ENCODE measurements at regions not wholly inside any gene's neighbourhood (a gene's known extent, or its start where the extent isn't known, plus 50 kb on each side); places are given as distances from the start of the nearest gene placed in this dataset.

DNA sequence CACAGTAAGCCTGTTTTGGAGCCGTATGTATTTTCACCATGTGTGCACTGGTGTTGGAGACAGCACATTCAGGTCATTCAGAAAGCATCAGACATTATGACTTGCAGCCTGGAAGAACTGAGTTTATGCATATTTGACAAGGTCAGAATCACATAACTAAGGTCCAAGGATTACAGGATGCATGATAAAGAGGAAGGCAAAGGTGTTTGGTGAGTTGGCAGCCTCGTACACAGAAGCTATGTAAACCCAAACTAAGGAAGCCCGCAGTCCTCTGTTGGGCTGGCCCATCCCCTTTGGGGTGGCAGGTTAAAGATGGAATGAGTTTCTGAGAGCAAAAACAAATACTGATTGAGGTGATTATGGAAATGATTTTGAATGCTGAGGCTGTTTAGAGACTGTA is 218.4 kb downstream of the KTN1 start:
- no peak for DNase-seq (ENCODE audit: extremely low read depth, low read depth)
- TF ChIP-seq, protein P1, sequence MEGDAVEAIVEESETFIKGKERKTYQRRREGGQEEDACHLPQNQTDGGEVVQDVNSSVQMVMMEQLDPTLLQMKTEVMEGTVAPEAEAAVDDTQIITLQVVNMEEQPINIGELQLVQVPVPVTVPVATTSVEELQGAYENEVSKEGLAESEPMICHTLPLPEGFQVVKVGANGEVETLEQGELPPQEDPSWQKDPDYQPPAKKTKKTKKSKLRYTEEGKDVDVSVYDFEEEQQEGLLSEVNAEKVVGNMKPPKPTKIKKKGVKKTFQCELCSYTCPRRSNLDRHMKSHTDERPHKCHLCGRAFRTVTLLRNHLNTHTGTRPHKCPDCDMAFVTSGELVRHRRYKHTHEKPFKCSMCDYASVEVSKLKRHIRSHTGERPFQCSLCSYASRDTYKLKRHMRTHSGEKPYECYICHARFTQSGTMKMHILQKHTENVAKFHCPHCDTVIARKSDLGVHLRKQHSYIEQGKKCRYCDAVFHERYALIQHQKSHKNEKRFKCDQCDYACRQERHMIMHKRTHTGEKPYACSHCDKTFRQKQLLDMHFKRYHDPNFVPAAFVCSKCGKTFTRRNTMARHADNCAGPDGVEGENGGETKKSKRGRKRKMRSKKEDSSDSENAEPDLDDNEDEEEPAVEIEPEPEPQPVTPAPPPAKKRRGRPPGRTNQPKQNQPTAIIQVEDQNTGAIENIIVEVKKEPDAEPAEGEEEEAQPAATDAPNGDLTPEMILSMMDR (IDR thresholded peaks at IDR 0.05; ENCODE audit: low read depth, low read length) = no peak

DNA sequence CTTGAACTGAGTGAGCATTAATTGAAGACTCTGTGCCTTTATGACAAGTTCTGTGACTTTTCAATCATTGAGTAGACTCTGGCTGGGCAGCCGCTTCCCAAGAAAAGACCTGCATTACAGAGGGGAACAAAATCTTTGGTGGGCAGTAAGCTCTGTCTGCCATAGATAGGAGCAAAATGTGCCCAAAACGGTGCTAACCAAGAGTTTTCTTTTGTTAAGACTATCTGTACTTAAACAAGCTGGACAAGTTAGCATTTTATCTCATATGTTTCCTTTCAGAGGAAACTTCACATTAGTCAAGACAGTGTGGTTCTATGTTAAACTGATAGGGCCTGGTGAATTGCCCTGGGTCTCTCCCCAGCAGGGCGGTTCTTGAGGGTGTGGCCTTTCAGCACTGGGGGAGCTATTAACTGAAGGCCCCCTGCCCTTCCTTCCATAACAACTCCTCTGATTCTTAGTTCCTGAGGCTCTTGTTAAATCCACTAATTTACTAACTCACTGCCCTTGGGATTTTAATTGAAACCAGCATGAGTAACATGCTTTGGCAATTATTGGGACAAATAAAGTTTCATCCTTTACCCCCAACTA is 219.6 kb downstream of the KTN1 start:
- TF ChIP-seq, protein P1 (IDR thresholded peaks at IDR 0.05; ENCODE audit: low read depth, low read length) = no peak
- no peak for DNase-seq (ENCODE audit: extremely low read depth, low read depth)

DNA sequence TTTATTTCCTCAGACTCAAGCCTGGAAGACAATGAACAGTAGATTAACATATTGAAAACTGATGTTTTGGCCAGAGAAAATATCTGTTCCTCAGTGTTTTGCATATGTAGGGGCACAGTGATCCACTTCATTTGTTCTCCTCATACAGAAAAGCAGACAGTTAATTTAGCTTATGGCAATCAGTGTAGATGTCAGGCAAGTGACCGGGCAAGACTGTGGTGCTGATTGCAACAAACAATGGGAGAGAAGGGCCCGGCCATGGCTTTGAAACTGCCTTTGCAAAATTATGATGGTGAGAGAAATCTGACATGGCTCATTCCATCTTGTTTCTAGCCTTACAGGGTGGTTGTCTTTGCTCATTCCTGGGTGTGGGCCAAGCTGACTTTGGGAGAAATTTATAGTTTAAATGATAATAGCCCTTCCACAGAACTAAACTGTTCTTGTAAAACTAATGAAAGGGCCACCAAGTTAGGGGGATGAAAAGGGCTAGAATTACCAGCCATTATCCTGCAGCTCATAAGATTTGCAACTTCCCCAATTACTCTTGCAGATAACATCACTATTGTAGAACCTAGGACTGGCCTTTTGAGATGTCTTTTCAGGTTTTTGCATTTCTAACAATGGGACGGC is 220.3 kb downstream of the KTN1 start:
- no peak for DNase-seq (ENCODE audit: extremely low read depth, low read depth)
- TF ChIP-seq, protein P1 (IDR thresholded peaks at IDR 0.05; ENCODE audit: low read depth, low read length) = no peak

DNA sequence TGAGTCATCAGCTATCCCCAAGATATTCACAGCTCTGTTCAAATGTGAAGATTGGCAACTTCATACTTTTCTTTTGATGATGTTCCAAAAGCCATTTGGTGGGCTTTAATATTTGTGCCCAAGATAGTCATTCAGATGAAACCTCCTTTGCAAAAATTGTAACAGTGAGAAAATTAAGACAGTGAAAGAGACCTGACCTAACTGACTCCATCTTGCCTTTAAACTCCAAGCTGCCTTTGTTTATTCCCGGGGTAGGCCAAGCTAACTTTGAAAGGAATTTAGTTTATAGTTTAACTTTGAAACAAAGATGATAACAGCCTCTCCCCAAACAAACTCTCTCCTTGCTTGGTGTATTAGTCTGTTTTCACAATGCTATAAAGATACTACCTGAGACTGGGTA is 221.1 kb downstream of the KTN1 start:
- DNase-seq (ENCODE audit: extremely low read depth, low read depth) = no peak
- TF ChIP-seq, protein P1 (IDR thresholded peaks at IDR 0.05; ENCODE audit: low read depth, low read length) = no peak

DNA sequence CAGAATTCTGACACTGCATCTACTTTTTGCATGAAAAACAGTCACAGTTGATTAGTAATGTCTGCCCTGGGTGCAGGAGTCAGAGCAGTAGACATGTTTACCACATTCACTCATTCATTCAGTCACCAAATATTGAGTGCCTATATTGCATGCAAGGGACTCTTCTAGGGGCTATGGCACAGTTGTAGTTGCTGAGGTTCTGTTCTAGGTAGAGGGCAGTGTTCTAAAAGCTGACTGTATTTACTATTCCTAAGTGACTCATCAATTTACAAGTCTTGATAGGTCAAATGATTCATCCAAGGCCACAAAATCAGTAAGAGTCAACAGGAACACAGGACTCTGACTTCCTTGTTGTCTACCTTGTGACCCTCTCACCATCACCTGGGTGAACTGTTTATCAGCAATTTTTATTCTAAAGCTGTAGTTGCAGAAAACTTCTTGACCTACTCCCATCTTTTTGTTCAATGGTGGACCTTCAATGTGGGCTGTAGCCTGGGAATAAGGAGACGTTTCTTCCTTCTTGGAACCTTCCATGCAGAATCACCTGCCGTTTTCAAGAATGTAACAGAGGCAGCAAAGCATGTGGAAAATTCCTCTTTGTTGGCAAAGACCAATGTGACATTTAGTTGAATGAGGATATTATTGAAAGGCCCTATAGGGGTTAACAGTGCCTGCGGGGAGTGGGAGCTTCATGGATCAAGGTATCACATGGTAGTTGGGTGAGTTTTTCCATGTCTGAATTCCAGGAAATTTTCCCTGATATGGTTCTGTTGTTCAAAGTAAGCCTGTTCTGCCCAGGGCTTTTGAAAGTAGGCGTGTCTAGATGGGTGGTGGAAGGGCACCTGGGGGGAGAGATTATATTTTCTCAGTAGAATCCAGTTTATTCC is 223.2 kb downstream of the KTN1 start:
- TF ChIP-seq, protein P1 (IDR thresholded peaks at IDR 0.05; ENCODE audit: low read depth, low read length) = no peak; the same call in 1 of the 2 replicates
- DNase-seq (ENCODE audit: extremely low read depth, low read depth) = no peak

DNA sequence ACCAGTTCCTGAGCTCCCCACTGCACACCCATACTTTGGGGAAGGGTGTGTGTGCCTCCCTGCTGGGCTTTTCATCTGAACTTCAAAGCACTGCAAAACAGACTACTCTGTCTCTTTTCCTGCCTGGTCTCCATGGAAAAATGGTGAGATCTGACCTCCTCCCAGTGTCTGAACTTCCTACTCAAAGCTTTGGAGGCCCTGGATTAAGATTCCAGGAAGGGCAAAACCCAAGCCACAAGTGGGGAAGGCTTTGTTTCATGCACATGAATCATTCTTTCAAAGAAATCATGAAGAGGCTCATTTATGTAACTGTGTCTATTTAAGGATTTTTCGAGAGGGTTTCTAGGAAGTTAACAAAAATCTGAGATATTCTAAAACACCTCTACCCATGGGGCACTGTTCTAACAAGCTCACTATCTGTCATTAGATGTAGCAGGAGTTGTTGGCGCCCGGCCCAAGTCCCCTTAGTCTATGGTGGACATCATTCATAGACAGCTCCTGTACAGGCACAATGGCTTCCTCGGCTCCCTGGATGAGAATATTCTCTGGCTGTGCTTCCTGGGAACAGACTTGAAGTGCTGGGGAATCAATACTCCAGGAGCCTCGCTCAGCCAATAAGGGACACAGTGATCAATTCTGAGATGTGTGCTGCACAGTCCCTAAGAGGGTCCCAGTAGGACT is 224.0 kb downstream of the KTN1 start:
- TF ChIP-seq, protein P1 (IDR thresholded peaks at IDR 0.05; ENCODE audit: low read depth, low read length) = no peak
- DNase-seq (ENCODE audit: extremely low read depth, low read depth) = no peak
